ENCODE measurements at regions not wholly inside any gene's neighbourhood (a gene's known extent, or its start where the extent isn't known, plus 50 kb on each side); places are given as distances from the start of the nearest gene placed in this dataset.
"Not testable (repeated sequence)": the region's sequence is repeated elsewhere in the genome, so short reads cannot be mapped to it uniquely, and the experiment has no call there.

GRCh38 chr10:60591119-60591518, 187.2 kb upstream of the CDK1 start:
- Mint-ChIP-seq H3K4me3 (ENCODE audit: low read depth) (no peak overlapping the region), H3K4me1 (ENCODE audit: low read depth) (peaks cover 5% of the 10 kb centered on the region), H3K27ac (no peak overlapping the region), H3K36me3 (ENCODE audit: insufficient read depth) (peaks cover 2% of the 10 kb centered on the region), H3K9me3 (ENCODE audit: low read depth) (peaks cover 3% of the 10 kb centered on the region), H3K27me3 (no peaks in the 10 kb centered on the region)
- no peak for DNase-seq (ENCODE audit: low spot score, unreplicated experiment)
- TF ChIP-seq CTCF (IDR thresholded peaks at IDR 0.05; ENCODE audit: unreplicated experiment): no peak

- peaks cover 5% of the 10 kb centered on the region for H3K4me1 Mint-ChIP-seq (ENCODE audit: low read depth)
- TF ChIP-seq CTCF (IDR thresholded peaks at IDR 0.05; ENCODE audit: unreplicated experiment): no peak
- no peak overlapping the region for H3K4me3 Mint-ChIP-seq (ENCODE audit: low read depth)
- peaks cover 3% of the 10 kb centered on the region for H3K9me3 Mint-ChIP-seq (ENCODE audit: low read depth)
- H3K27me3 Mint-ChIP-seq: no peaks in the 10 kb centered on the region
- no peak overlapping the region for H3K27ac Mint-ChIP-seq
- DNase-seq (ENCODE audit: low spot score, unreplicated experiment): no peak
- H3K36me3 Mint-ChIP-seq (ENCODE audit: insufficient read depth): peaks cover 2% of the 10 kb centered on the region
Observed at GRCh38 chr10:60589376-60589775, 188.9 kb upstream of the CDK1 start.

GRCh38 chr10:60581782-60582181, 192.1 kb upstream of the ANK3 start:
- not testable (repeated sequence) for H3K4me1 Mint-ChIP-seq (ENCODE audit: low read depth); H3K27me3 Mint-ChIP-seq; H3K9me3 Mint-ChIP-seq (ENCODE audit: low read depth); H3K4me3 Mint-ChIP-seq (ENCODE audit: low read depth); H3K36me3 Mint-ChIP-seq (ENCODE audit: insufficient read depth); DNase-seq (ENCODE audit: low spot score, unreplicated experiment); H3K27ac Mint-ChIP-seq

- no peak for TF ChIP-seq CTCF (IDR thresholded peaks at IDR 0.05; ENCODE audit: unreplicated experiment)
- no peak overlapping the region for H3K27ac Mint-ChIP-seq
- no peak for DNase-seq (ENCODE audit: low spot score, unreplicated experiment)
- no peaks in the 10 kb centered on the region for H3K27me3 Mint-ChIP-seq
- peaks cover 12% of the 10 kb centered on the region for H3K4me1 Mint-ChIP-seq (ENCODE audit: low read depth)
- peaks cover 2% of the 10 kb centered on the region for H3K36me3 Mint-ChIP-seq (ENCODE audit: insufficient read depth)
- H3K9me3 Mint-ChIP-seq (ENCODE audit: low read depth): peaks cover 2% of the 10 kb centered on the region
- H3K4me3 Mint-ChIP-seq (ENCODE audit: low read depth): no peak overlapping the region
Observed at GRCh38 chr10:60578217-60578616, 188.5 kb upstream of the ANK3 start.

GRCh38 chr10:60576130-60577069, 186.7 kb upstream of the ANK3 start:
- H3K9me3 Mint-ChIP-seq (ENCODE audit: low read depth): peaks cover 2% of the 10 kb centered on the region
- no peak for DNase-seq (ENCODE audit: low spot score, unreplicated experiment)
- no peak for TF ChIP-seq CTCF (IDR thresholded peaks at IDR 0.05; ENCODE audit: unreplicated experiment)
- H3K4me3 Mint-ChIP-seq (ENCODE audit: low read depth): no peak overlapping the region
- no peaks in the 10 kb centered on the region for H3K27me3 Mint-ChIP-seq
- H3K4me1 Mint-ChIP-seq (ENCODE audit: low read depth): peaks cover 28% of the 10 kb centered on the region
- peaks cover 2% of the 10 kb centered on the region for H3K36me3 Mint-ChIP-seq (ENCODE audit: insufficient read depth)
- peak overlapping the region; percentile 54 for H3K27ac Mint-ChIP-seq

GRCh38 chr10:60575105-60575504, 185.4 kb upstream of the ANK3 start:
- Mint-ChIP-seq H3K4me1 (ENCODE audit: low read depth) (peaks cover 32% of the 10 kb centered on the region), H3K4me3 (ENCODE audit: low read depth) (no peak overlapping the region), H3K27me3 (no peaks in the 10 kb centered on the region), H3K36me3 (ENCODE audit: insufficient read depth) (peaks cover 2% of the 10 kb centered on the region), H3K9me3 (ENCODE audit: low read depth) (peaks cover 2% of the 10 kb centered on the region), H3K27ac (no peak overlapping the region)
- TF ChIP-seq CTCF (IDR thresholded peaks at IDR 0.05; ENCODE audit: unreplicated experiment): no peak
- DNase-seq (ENCODE audit: low spot score, unreplicated experiment): no peak

Data from progenitor cell of endocrine pancreas (in vitro differentiated cells).